Keratinocyte (primary cell): ENCODE measurements at regions not wholly inside any gene's neighbourhood (a gene's known extent, or its start where the extent isn't known, plus 50 kb on each side); places are given as distances from the start of the nearest gene placed in this dataset.

Experiments
- DNase-seq: peaks from one replicate; pipeline ENCODE4 v3.0.0-alpha.2; 2011; ENCODE audit warnings: low read depth, missing footprints, low spot score
- FAIRE-seq: peaks from 2 replicates; lab custom pipeline; 2011; peaks lifted over from hg19 to GRCh38; lab: Jason Lieb, UNC
- H2AFZ ChIP-seq: 2 replicates; pipeline ENCODE4 v1.6.0; 2012; ENCODE audit warnings: low read length, control low read depth, inconsistent platforms; ENCODE audit not compliant: control insufficient read depth
- H3K27ac ChIP-seq: 2 replicates; pipeline ENCODE4 v1.5.1; 2011; ENCODE audit warnings: low read length; ENCODE audit not compliant: control insufficient read depth, insufficient read depth
- H3K27me3 ChIP-seq: 3 replicates; pipeline ENCODE4 v1.6.0; 2011; ENCODE audit warnings: low read length; ENCODE audit not compliant: control insufficient read depth, insufficient read depth; ENCODE audit errors: extremely low read depth
- H3K36me3 ChIP-seq, 2 experiments: 2 replicates in 1 of 2; 3 replicates in 1 of 2; pipeline ENCODE4 v1.5.1; 2011; ENCODE audit warnings: low read length in 2 of 2, mild to moderate bottlenecking in 1 of 2; ENCODE audit not compliant: control insufficient read depth in 2 of 2, insufficient read depth in 2 of 2; ENCODE audit errors: extremely low read depth in 1 of 2
- H3K4me1 ChIP-seq: 3 replicates; pipeline ENCODE4 v1.5.1; 2011; ENCODE audit warnings: low read length; ENCODE audit not compliant: control insufficient read depth, insufficient read depth; ENCODE audit errors: extremely low read depth
- H3K4me2 ChIP-seq: 3 replicates; pipeline ENCODE4 v1.6.0; 2011; ENCODE audit warnings: low read depth, low read length; ENCODE audit not compliant: control insufficient read depth, insufficient read depth; ENCODE audit errors: extremely low read depth
- H3K4me3 ChIP-seq, 3 experiments: fragments of 200-600 bp in 1 of 3; sonication (generic) in 1 of 3; 2 replicates in 2 of 3; 3 replicates in 1 of 3; pipeline ENCODE4 v1.5.1; 2011 to 2016; ENCODE audit warnings: low read length in 3 of 3, mild to moderate bottlenecking in 3 of 3, control low read depth in 2 of 3, inconsistent platforms in 1 of 3, low read depth in 1 of 3, mixed read lengths in 1 of 3, mixed run types in 1 of 3, moderate library complexity in 1 of 3; ENCODE audit not compliant: control insufficient read depth in 2 of 3, insufficient read depth in 2 of 3; ENCODE audit errors: extremely low read depth in 1 of 3
- H3K79me2 ChIP-seq: 2 replicates; pipeline ENCODE4 v1.6.0; 2012; ENCODE audit warnings: low read length; ENCODE audit not compliant: control insufficient read depth, insufficient read depth
- H3K9ac ChIP-seq: 3 replicates; pipeline ENCODE4 v1.6.0; 2011; ENCODE audit warnings: low read length; ENCODE audit not compliant: control insufficient read depth, insufficient read depth; ENCODE audit errors: extremely low read depth
- H3K9me1 ChIP-seq: 3 replicates; pipeline ENCODE4 v1.6.0; 2011; ENCODE audit warnings: low read length; ENCODE audit not compliant: control insufficient read depth, insufficient read depth; ENCODE audit errors: extremely low read depth
- H3K9me3 ChIP-seq: 2 replicates; pipeline ENCODE4 v1.5.1; 2012; ENCODE audit warnings: low read depth, low read length; ENCODE audit not compliant: control insufficient read depth
- H4K20me1 ChIP-seq: 3 replicates; pipeline ENCODE4 v1.6.0; 2011; ENCODE audit warnings: low read length; ENCODE audit not compliant: control insufficient read depth, insufficient read depth; ENCODE audit errors: extremely low read depth
- CTCF ChIP-seq, 3 experiments: IDR thresholded peaks in 1 of 3; conservative IDR thresholded peaks in 1 of 3; optimal IDR thresholded peaks in 1 of 3; 2 replicates in 2 of 3; 3 replicates in 1 of 3; pipeline versions ENCODE3 to v1.5.1; 2011; ENCODE audit warnings: low read length in 3 of 3, mild to moderate bottlenecking in 3 of 3, moderate library complexity in 2 of 3, control low read depth in 1 of 3, inconsistent platforms in 1 of 3; ENCODE audit not compliant: insufficient read depth in 2 of 3; ENCODE audit errors: extremely low read depth in 1 of 3
- EZH2 ChIP-seq: IDR thresholded peaks from one replicate; pipeline ENCODE4 v1.6.1; 2012; ENCODE audit warnings: inconsistent platforms, mild to moderate bottlenecking, low read length, moderate library complexity
- dilution Hi-C: fragments of 300-500 bp; cut with MboI; formaldehyde crosslinking; loops from one replicate; pipeline ENCODE4 v1.7.0; 2020; ENCODE audit warnings: low sequenced_read_pairs; ENCODE audit not compliant: extremely low pct_ligation_motif_present

- H3K4me2 ChIP-seq = no peak overlapping the region
- H3K9me3 ChIP-seq = no peaks in the 10 kb centered on the region
- no peaks in the 10 kb centered on the region for H3K9me1 ChIP-seq
- H3K9ac ChIP-seq = no peak overlapping the region
- H3K36me3 ChIP-seq = no peaks in the 10 kb centered on the region
- no peak overlapping the region for H2AFZ ChIP-seq
- no peak for FAIRE-seq
- DNase-seq = no peak
- dilution Hi-C loops = no loop called here
- no peaks in the 10 kb centered on the region for H3K4me1 ChIP-seq
- no peaks in the 10 kb centered on the region for H4K20me1 ChIP-seq
- TF ChIP-seq EZH2 = no peak
- no peak for TF ChIP-seq CTCF (optimal IDR thresholded peaks at IDR 0.05 in 1 of 3, IDR thresholded peaks at IDR 0.05 in 1 of 3, conservative IDR thresholded peaks at IDR 0.05 in 1 of 3; ENCODE audit: extremely low read depth in 1 of 3, insufficient read depth in 2 of 3, low read length in 3 of 3)
- no peaks in the 10 kb centered on the region for H3K79me2 ChIP-seq
- H3K27me3 ChIP-seq = no peaks in the 10 kb centered on the region
- H3K27ac ChIP-seq = no peak overlapping the region
- no peak overlapping the region for H3K4me3 ChIP-seq
Measured at GRCh38 chr9:120100595-120100994, 479.4 kb downstream of the CDK5RAP2 start.

DNA sequence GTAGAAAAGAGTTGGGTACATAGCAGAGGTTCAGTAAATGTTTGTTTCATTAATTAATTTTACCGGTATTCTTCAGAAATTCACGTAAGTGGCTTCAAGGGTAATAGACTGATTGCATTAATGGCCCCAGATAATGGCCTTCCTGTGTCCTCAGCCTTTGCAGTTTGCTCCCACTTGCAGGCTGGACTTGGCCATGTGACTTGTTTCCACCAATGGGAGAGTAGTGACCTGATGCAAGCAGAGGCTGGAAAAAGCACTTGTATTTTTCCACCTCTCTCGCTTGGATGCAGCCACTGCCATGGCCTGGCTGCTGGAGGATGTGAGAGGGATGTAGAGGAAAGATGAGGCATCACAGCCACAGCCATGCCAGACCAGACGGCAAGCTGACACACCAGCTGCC is 480.9 kb downstream of the CDK5RAP2 start:
- no peak for FAIRE-seq
- no peaks in the 10 kb centered on the region for H3K36me3 ChIP-seq
- dilution Hi-C loops = no loop called here
- no peaks in the 10 kb centered on the region for H4K20me1 ChIP-seq
- no peaks in the 10 kb centered on the region for H3K9me3 ChIP-seq
- H3K9me1 ChIP-seq = no peaks in the 10 kb centered on the region
- no peak for TF ChIP-seq EZH2
- no peak for TF ChIP-seq CTCF (optimal IDR thresholded peaks at IDR 0.05 in 1 of 3, IDR thresholded peaks at IDR 0.05 in 1 of 3, conservative IDR thresholded peaks at IDR 0.05 in 1 of 3; ENCODE audit: extremely low read depth in 1 of 3, insufficient read depth in 2 of 3, low read length in 3 of 3)
- no peaks in the 10 kb centered on the region for H3K27me3 ChIP-seq
- no peak overlapping the region for H3K27ac ChIP-seq
- no peak overlapping the region for H3K4me3 ChIP-seq
- no peaks in the 10 kb centered on the region for H3K79me2 ChIP-seq
- no peak overlapping the region for H3K4me2 ChIP-seq
- no peak for DNase-seq
- no peak overlapping the region for H2AFZ ChIP-seq
- H3K9ac ChIP-seq = no peak overlapping the region
- no peaks in the 10 kb centered on the region for H3K4me1 ChIP-seq
